ENCODE measurements at regions not wholly inside any gene's neighbourhood (a gene's known extent, or its start where the extent isn't known, plus 50 kb on each side); places are given as distances from the start of the nearest gene placed in this dataset.

GRCh38 chr15:45785897-45786296 is 151.1 kb downstream of the SQOR start:
- intact Hi-C loops (cut with DNase I) = loop anchor here in 1 of 10 donors (1.0 kb wide), 1 partner anchor 71 kb away; no protein-coding TSS in a partner anchor
- Histone ChIP-seq H3K27ac (no peak overlapping the region), H3K4me3 (no peak overlapping the region), H3K27me3 (peaks cover 0 to 5% (median 0%) of the 10 kb centered on the region in 7 donors), H3K36me3 (no peaks in the 10 kb centered on the region), H3K9me3 (no peaks in the 10 kb centered on the region), H3K4me1 (no peaks in the 10 kb centered on the region)
- WGBS, 2 donors = 98 to 99% methylated on average over 2 of the region's 2 CpGs
- TF ChIP-seq CTCF (IDR thresholded peaks at IDR 0.05) = no peak
- no peak for DNase-seq
- no peak for ATAC-seq

DNA sequence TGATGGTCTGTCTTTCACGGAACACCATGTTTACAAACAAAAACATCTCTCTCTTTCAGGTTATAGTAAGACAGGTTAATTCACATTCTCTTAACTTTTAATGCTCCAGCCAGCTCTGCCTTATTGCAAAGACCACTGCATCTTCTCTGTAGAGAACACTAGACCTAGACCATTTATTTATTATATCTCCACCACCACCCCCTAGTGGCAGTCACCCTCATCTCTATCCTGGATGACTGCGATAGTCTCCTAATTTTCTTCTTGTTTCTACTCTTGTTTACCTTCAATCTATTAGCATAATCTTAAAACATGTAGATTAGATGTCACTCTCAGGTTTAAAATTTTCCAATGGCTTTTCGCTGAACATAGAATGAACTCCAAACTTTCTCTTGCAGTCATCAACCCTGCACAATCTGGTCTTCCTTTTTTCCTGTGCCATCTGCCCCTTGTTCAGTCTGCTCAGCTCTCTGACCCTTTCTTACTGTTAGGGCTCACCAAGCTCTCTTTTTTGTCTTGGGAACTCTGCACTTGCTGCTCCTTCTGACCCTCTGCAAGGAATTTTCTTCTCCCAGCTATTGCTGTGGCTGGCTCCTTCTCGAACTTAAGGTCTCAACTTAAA is 155.6 kb downstream of the SQOR start:
- Histone ChIP-seq H3K36me3 (no peaks in the 10 kb centered on the region), H3K9me3 (no peaks in the 10 kb centered on the region), H3K27me3 (peaks cover 0 to 6% (median 0%) of the 10 kb centered on the region in 7 donors), H3K4me3 (no peak overlapping the region), H3K4me1 (peaks cover 0 to 3% (median 0%) of the 10 kb centered on the region in 9 donors), H3K27ac (no peak overlapping the region)
- peak in 8 of 9 donors; percentile 39 to 79 (median 68) for TF ChIP-seq CTCF (IDR thresholded peaks at IDR 0.05)
- intact Hi-C loops (cut with DNase I) = loop anchor here (1.0 to 10.0 kb wide), 12 partner anchors 73 to 514 kb away; no protein-coding TSS in a partner anchor
- ATAC-seq (peak in 5 of 8 donors; percentile 50 to 68 (median 59)), DNase-seq (peak in 1 of 2 donors; percentile 40)
- WGBS, 2 donors = 42 to 52% methylated on average over 4 of the region's 4 CpGs

- peaks cover 0 to 7% (median 0%) of the 10 kb centered on the region in 9 donors for H3K4me1 ChIP-seq
- H3K4me3 ChIP-seq = no peak overlapping the region
- H3K27ac ChIP-seq = no peak overlapping the region
- no peaks in the 10 kb centered on the region for H3K9me3 ChIP-seq
- TF ChIP-seq CTCF (IDR thresholded peaks at IDR 0.05) = no peak
- no peak for DNase-seq
- peaks cover 0 to 6% (median 0%) of the 10 kb centered on the region in 7 donors for H3K27me3 ChIP-seq
- H3K36me3 ChIP-seq = no peaks in the 10 kb centered on the region
- intact Hi-C loops (cut with DNase I) = loop anchor here in 7 of 10 donors (5.0 to 10.0 kb wide), 8 partner anchors 77 to 510 kb away; no protein-coding TSS in a partner anchor
- ATAC-seq = no peak
These were observed 159.5 kb downstream of the SQOR start for GRCh38 chr15:45794304-45794703.

DNA sequence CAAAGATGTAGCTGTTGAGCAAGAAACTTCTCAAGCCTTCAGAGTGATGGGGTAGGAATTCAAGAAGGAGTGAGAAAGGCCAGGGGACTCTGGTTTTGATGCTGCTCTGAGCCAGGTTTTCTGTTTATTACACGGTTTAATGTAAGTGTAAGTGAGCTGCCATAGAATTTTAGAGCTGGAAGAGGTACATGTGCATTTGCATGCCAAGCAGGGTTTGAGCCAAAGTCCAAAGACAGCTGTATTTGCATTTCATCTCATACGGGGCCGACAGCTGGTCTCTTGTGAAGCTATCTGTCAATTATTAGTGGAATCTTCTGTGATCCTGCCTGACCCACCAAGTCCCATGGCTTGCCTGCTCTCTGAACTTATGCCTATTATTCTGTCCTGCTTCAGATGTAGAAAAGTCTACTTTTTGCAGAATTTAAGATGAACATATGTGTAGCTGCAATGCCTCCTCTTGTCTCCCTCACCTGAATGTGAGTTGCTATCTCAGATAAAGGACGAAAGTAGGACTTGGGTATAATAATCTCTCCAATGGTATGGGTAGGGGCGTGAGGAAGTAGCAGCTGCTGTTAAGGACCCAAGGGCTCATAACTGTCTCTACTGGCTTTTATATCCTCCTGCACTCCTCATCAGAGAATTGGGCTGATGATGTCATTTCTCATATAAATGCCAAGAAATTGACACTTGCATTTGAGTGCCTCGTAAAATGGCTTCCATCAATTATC is 160.0 kb downstream of the SQOR start:
- no peaks in the 10 kb centered on the region for H3K36me3 ChIP-seq
- ATAC-seq = no peak
- H3K27me3 ChIP-seq = peaks cover 0 to 6% (median 0%) of the 10 kb centered on the region in 7 donors
- 62 to 65% methylated on average over 6 of the region's 6 CpGs for WGBS, 2 donors
- peaks cover 0 to 7% (median 0%) of the 10 kb centered on the region in 9 donors for H3K4me1 ChIP-seq
- no peak overlapping the region for H3K4me3 ChIP-seq
- no peak for DNase-seq
- no peaks in the 10 kb centered on the region for H3K9me3 ChIP-seq
- no peak for TF ChIP-seq CTCF (IDR thresholded peaks at IDR 0.05)
- intact Hi-C loops (cut with DNase I) = loop anchor here in 7 of 10 donors (5.0 to 10.0 kb wide), 9 partner anchors 78 to 510 kb away; no protein-coding TSS in a partner anchor
- no peak overlapping the region for H3K27ac ChIP-seq

All from heart right ventricle (tissue), 16 donors.